ENCODE measurements at regions not wholly inside any gene's neighbourhood (a gene's known extent, or its start where the extent isn't known, plus 50 kb on each side); places are given as distances from the start of the nearest gene placed in this dataset.
"Not testable (repeated sequence)": the region's sequence is repeated elsewhere in the genome, so short reads cannot be mapped to it uniquely, and the experiment has no call there.

GRCh38 chr22:22785316-22786065 is 102.1 kb upstream of the IGLL5 start:
- DNase-seq, result no peak

GRCh38 chr22:22786301-22787115 is 101.1 kb upstream of the IGLL5 start:
- DNase-seq, result peak in 2 of 3 experiments; percentile 64 to 89

- DNase-seq, result peak in 2 of 3 experiments; percentile 29 to 48
Observed at GRCh38 chr22:22787151-22787550, 100.5 kb upstream of the IGLL5 start.

- peak in 2 of 3 experiments; percentile 28 to 29 for DNase-seq
Observed at GRCh38 chr22:22787786-22788459, 99.7 kb upstream of the IGLL5 start.

GRCh38 chr22:22788460-22789037 is 99.1 kb upstream of the IGLL5 start:
- no peak for DNase-seq

- DNase-seq, result no peak
Observed at GRCh38 chr22:22789233-22789921, 98.2 kb upstream of the IGLL5 start.

GRCh38 chr22:22789922-22790845 is 97.4 kb upstream of the IGLL5 start:
- no peak for DNase-seq

GRCh38 chr22:22791438-22792181 is 96.0 kb upstream of the IGLL5 start:
- no peak for DNase-seq

- not testable (repeated sequence) for DNase-seq
Observed at GRCh38 chr22:22792205-22792786, 95.3 kb upstream of the IGLL5 start.

- not testable (repeated sequence) for DNase-seq
Observed at GRCh38 chr22:22795639-22796038, 92.0 kb upstream of the IGLL5 start.

- no peak for DNase-seq
Observed at GRCh38 chr22:22796724-22797123, 90.9 kb upstream of the IGLL5 start.

GRCh38 chr22:22798232-22798616 is 89.4 kb upstream of the IGLL5 start:
- no peak for DNase-seq

- DNase-seq, result peak in 1 of 3 experiments; percentile 29
Observed at GRCh38 chr22:22798716-22799115, 88.9 kb upstream of the IGLL5 start.

- no peak for DNase-seq
Observed at GRCh38 chr22:22799561-22799960, 88.1 kb upstream of the IGLL5 start.

- no peak for DNase-seq
Observed at GRCh38 chr22:22800716-22801115, 86.9 kb upstream of the IGLL5 start.

GRCh38 chr22:22802339-22802970 is 85.2 kb upstream of the IGLL5 start:
- DNase-seq, result peak in 1 of 3 experiments; percentile 28

GRCh38 chr22:22803285-22803853 is 84.2 kb upstream of the IGLL5 start:
- no peak for DNase-seq

GRCh38 chr22:22810018-22810427 is 77.6 kb upstream of the IGLL5 start:
- DNase-seq, result no peak

- no peak for DNase-seq
Observed at GRCh38 chr22:22810471-22810870, 77.1 kb upstream of the IGLL5 start.

Measured in NCI-H1417 (cell line).